ENCODE measurements at regions not wholly inside any gene's neighbourhood (a gene's known extent, or its start where the extent isn't known, plus 50 kb on each side); places are given as distances from the start of the nearest gene placed in this dataset.

DNA sequence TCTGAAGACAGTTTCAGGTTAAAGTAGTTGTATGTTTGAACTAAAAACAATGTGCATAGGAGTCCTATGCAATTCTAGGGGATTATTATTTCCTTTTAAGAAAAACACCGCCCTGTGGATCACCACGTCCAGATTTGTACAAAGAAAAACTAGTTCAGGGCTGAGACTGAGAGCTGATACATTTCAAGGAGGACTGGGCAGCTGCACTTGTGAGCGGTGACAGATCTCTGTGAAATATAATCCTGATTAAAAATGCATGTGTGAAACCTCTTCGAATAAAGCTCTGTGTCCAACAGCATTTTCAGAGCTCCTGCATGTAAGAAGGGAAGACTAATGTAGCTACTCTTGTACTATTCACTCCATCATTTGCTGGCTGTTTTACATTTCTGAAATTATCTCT, 365.8 kb upstream of the PITX2 start:
- DNase-seq (ENCODE audit: low read depth), result no peak
- no peaks in the 10 kb centered on the region for H3K36me3 ChIP-seq (ENCODE audit: control insufficient read depth, insufficient read depth, low read length)
- H3K4me3 ChIP-seq (ENCODE audit: low read depth, low read length), result no peak overlapping the region
- ChIA-PET CTCF (no interaction called here), POLR2A (no interaction called here)
- TF ChIP-seq CTCF (IDR thresholded peaks at IDR 0.05; ENCODE audit: insufficient read depth, low read depth, low read length), result no peak
- no peaks in the 10 kb centered on the region for H3K27me3 ChIP-seq (ENCODE audit: control insufficient read depth, insufficient read depth, low read length)

DNA sequence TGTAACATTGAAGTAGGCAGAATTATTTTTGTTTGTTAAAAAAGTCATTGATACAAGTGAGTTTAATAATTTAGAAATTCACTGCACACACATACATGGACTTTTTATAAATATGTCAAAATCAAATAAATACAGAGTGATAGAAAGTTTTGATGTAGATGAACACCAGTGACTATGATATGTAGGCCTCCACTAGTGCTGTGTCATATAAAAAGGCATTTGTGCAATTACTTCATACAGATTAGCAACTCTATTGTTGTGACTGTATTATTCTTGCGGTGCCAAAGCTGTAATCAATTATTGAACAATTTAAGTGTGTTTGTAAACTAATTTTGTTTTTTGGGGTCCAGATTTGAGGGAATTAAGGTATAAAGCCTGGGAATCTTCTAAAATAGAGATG, 366.2 kb upstream of the PITX2 start:
- ChIA-PET POLR2A (no interaction called here), CTCF (no interaction called here)
- Histone ChIP-seq H3K36me3 (ENCODE audit: control insufficient read depth, insufficient read depth, low read length) (no peaks in the 10 kb centered on the region), H3K27me3 (ENCODE audit: control insufficient read depth, insufficient read depth, low read length) (no peaks in the 10 kb centered on the region), H3K4me3 (ENCODE audit: low read depth, low read length) (no peak overlapping the region)
- TF ChIP-seq CTCF (IDR thresholded peaks at IDR 0.05; ENCODE audit: insufficient read depth, low read depth, low read length), result no peak
- no peak for DNase-seq (ENCODE audit: low read depth)

GRCh38 chr4:110994781-110995180, 371.9 kb upstream of the PITX2 start:
- POLR2A ChIA-PET, result no interaction called here
- no peak for DNase-seq (ENCODE audit: low read depth)
- CTCF ChIA-PET, result interaction anchor here (1.4 kb wide), 1 partner anchor 40 kb away, joined by 3 read pairs; no protein-coding TSS in a partner anchor

GRCh38 chr4:110998320-110998719, 375.4 kb upstream of the PITX2 start:
- POLR2A ChIA-PET, result no interaction called here
- DNase-seq (ENCODE audit: low read depth), result no peak
- Histone ChIP-seq H3K36me3 (ENCODE audit: control insufficient read depth, insufficient read depth, low read length) (no peaks in the 10 kb centered on the region), H3K27me3 (ENCODE audit: control insufficient read depth, insufficient read depth, low read length) (no peaks in the 10 kb centered on the region), H3K4me3 (ENCODE audit: low read depth, low read length) (no peak overlapping the region)
- CTCF ChIA-PET, result no interaction called here
- no peak for TF ChIP-seq CTCF (IDR thresholded peaks at IDR 0.05; ENCODE audit: insufficient read depth, low read depth, low read length)

More at GRCh38 chr4:110994781-110995180, 371.9 kb upstream of the PITX2 start:
- H3K4me3 ChIP-seq (ENCODE audit: low read depth, low read length), result no peak overlapping the region
- no peak for TF ChIP-seq CTCF (IDR thresholded peaks at IDR 0.05; ENCODE audit: insufficient read depth, low read depth, low read length)
- no peaks in the 10 kb centered on the region for H3K27me3 ChIP-seq (ENCODE audit: control insufficient read depth, insufficient read depth, low read length)
- no peaks in the 10 kb centered on the region for H3K36me3 ChIP-seq (ENCODE audit: control insufficient read depth, insufficient read depth, low read length)

GRCh38 chr4:111011458-111011857, 388.6 kb upstream of the PITX2 start:
- TF ChIP-seq CTCF (IDR thresholded peaks at IDR 0.05; ENCODE audit: insufficient read depth, low read depth, low read length), result no peak
- ChIA-PET POLR2A (no interaction called here), CTCF (no interaction called here)
- no peak for DNase-seq (ENCODE audit: low read depth)
- Histone ChIP-seq H3K4me3 (ENCODE audit: low read depth, low read length) (no peak overlapping the region), H3K36me3 (ENCODE audit: control insufficient read depth, insufficient read depth, low read length) (no peaks in the 10 kb centered on the region), H3K27me3 (ENCODE audit: control insufficient read depth, insufficient read depth, low read length) (no peaks in the 10 kb centered on the region)
